ENCODE measurements at regions not wholly inside any gene's neighbourhood (a gene's known extent, or its start where the extent isn't known, plus 50 kb on each side); places are given as distances from the start of the nearest gene placed in this dataset.

- TF ChIP-seq CTCF (IDR thresholded peaks at IDR 0.05) = no peak
- TF ChIP-seq POLR2A (IDR thresholded peaks at IDR 0.05) = no peak
Measured at GRCh38 chr7:153006452-153006851, 246.9 kb downstream of the ACTR3B start.

All from Peyer's patch (tissue), 4 donors.